ENCODE measurements at regions not wholly inside any gene's neighbourhood (a gene's known extent, or its start where the extent isn't known, plus 50 kb on each side); places are given as distances from the start of the nearest gene placed in this dataset.

GRCh38 chr6:24997905-24998304, 62.1 kb upstream of the RIPOR2 start:
- Histone ChIP-seq H3K4me3 (ENCODE audit: low read length in 2 of 2) (no peak overlapping the region), H3K9ac (ENCODE audit: low read depth in 1 of 2, low read length in 2 of 2) (no peak overlapping the region), H3K4me1 (ENCODE audit: control insufficient read depth in 2 of 2, insufficient read depth in 2 of 2, low read length in 2 of 2) (no peaks in the 10 kb centered on the region), H3K27ac (ENCODE audit: low read depth in 2 of 2, low read length in 2 of 2) (no peak overlapping the region), H3K36me3 (ENCODE audit: control insufficient read depth in 2 of 2, insufficient read depth in 2 of 2, low read length in 2 of 2) (no peaks in the 10 kb centered on the region), H3K9me3 (ENCODE audit: control insufficient read depth in 2 of 2, low read length in 2 of 2) (no peaks in the 10 kb centered on the region), H3K27me3 (ENCODE audit: control insufficient read depth in 2 of 2, insufficient read depth in 2 of 2, low read length in 2 of 2) (no peaks in the 10 kb centered on the region)

DNA sequence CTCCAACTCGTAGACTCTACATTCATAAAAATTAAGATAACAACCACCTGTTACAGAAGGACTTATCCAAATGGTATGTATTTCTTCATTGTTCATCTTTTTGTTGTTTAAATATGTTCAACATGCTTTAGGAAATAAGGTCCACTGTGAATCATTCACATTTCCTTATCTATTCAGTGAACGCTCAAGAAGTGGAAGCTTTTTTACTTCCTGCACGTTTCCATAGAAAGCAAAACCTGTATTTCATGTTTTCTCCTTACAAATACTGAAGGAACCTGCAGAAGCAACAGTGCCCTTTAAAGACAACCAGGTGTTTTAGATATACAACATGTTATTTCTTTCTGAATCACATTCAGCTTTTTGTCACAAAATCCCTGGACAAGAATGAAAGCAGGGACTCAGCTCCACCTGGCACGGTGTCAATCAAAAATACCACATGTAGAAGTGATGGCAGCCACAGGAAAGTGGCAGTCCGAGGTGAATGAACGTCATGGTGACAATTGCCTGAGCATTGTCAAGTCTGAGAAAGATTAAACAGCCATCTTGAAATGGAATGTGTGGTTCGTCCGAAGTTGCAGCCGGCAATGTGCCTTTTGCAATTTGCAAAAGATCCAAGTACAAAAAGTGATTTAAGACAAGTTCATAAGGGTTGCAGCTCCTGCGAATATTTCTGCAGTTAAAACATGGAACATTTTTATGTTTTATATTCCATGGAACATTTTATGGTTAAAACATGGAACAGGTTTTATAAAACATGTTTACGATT, 66.7 kb upstream of the RIPOR2 start:
- no peak overlapping the region for H3K27ac ChIP-seq (ENCODE audit: low read depth in 2 of 2, low read length in 2 of 2)
- H3K4me1 ChIP-seq (ENCODE audit: control insufficient read depth in 2 of 2, insufficient read depth in 2 of 2, low read length in 2 of 2) = peaks cover 4% of the 10 kb centered on the region in 2 donors

GRCh38 chr6:25004357-25004756, 68.6 kb upstream of the RIPOR2 start:
- Histone ChIP-seq H3K27me3 (ENCODE audit: control insufficient read depth in 2 of 2, insufficient read depth in 2 of 2, low read length in 2 of 2) (no peaks in the 10 kb centered on the region), H3K9me3 (ENCODE audit: control insufficient read depth in 2 of 2, low read length in 2 of 2) (no peaks in the 10 kb centered on the region), H3K27ac (ENCODE audit: low read depth in 2 of 2, low read length in 2 of 2) (no peak overlapping the region), H3K9ac (ENCODE audit: low read depth in 1 of 2, low read length in 2 of 2) (no peak overlapping the region), H3K4me1 (ENCODE audit: control insufficient read depth in 2 of 2, insufficient read depth in 2 of 2, low read length in 2 of 2) (peaks cover 4% of the 10 kb centered on the region in 2 donors), H3K4me3 (ENCODE audit: low read length in 2 of 2) (no peak overlapping the region), H3K36me3 (ENCODE audit: control insufficient read depth in 2 of 2, insufficient read depth in 2 of 2, low read length in 2 of 2) (no peaks in the 10 kb centered on the region)

More for the DNA sequence above, 66.7 kb upstream of the RIPOR2 start:
- H3K4me3 ChIP-seq (ENCODE audit: low read length in 2 of 2) = no peak overlapping the region
- H3K36me3 ChIP-seq (ENCODE audit: control insufficient read depth in 2 of 2, insufficient read depth in 2 of 2, low read length in 2 of 2) = no peaks in the 10 kb centered on the region
- H3K9ac ChIP-seq (ENCODE audit: low read depth in 1 of 2, low read length in 2 of 2) = no peak overlapping the region
- H3K27me3 ChIP-seq (ENCODE audit: control insufficient read depth in 2 of 2, insufficient read depth in 2 of 2, low read length in 2 of 2) = no peaks in the 10 kb centered on the region
- no peaks in the 10 kb centered on the region for H3K9me3 ChIP-seq (ENCODE audit: control insufficient read depth in 2 of 2, low read length in 2 of 2)

DNA sequence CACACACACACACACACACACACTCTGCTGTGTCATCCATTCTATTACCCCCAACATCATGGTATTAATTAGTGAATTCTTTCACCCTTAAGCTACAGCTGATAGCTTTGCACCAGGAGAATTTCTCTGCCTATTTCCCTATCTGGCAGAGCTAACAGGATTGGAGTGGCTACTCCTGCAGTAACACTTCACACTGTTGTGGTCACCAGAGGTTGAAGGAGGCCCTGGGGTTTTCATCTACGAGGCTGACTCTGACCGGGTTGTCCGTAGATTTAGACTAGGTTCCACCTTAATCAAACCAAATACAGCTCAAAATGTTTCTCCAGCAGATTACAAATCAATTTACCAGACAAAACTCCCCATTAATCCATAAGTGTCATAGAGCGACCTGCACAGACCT, 69.2 kb upstream of the RIPOR2 start:
- Histone ChIP-seq H3K36me3 (ENCODE audit: control insufficient read depth in 2 of 2, insufficient read depth in 2 of 2, low read length in 2 of 2) (no peaks in the 10 kb centered on the region), H3K27ac (ENCODE audit: low read depth in 2 of 2, low read length in 2 of 2) (no peak overlapping the region), H3K27me3 (ENCODE audit: control insufficient read depth in 2 of 2, insufficient read depth in 2 of 2, low read length in 2 of 2) (no peaks in the 10 kb centered on the region), H3K9ac (ENCODE audit: low read depth in 1 of 2, low read length in 2 of 2) (no peak overlapping the region), H3K4me1 (ENCODE audit: control insufficient read depth in 2 of 2, insufficient read depth in 2 of 2, low read length in 2 of 2) (peaks cover 4% of the 10 kb centered on the region in 2 donors), H3K4me3 (ENCODE audit: low read length in 2 of 2) (no peak overlapping the region), H3K9me3 (ENCODE audit: control insufficient read depth in 2 of 2, low read length in 2 of 2) (no peaks in the 10 kb centered on the region)

- Histone ChIP-seq H3K9ac (ENCODE audit: low read depth in 1 of 2, low read length in 2 of 2) (no peak overlapping the region), H3K27me3 (ENCODE audit: control insufficient read depth in 2 of 2, insufficient read depth in 2 of 2, low read length in 2 of 2) (no peaks in the 10 kb centered on the region), H3K27ac (ENCODE audit: low read depth in 2 of 2, low read length in 2 of 2) (peak overlapping the region in 1 of 2 donors; percentile 13), H3K9me3 (ENCODE audit: control insufficient read depth in 2 of 2, low read length in 2 of 2) (no peaks in the 10 kb centered on the region), H3K36me3 (ENCODE audit: control insufficient read depth in 2 of 2, insufficient read depth in 2 of 2, low read length in 2 of 2) (no peaks in the 10 kb centered on the region), H3K4me3 (ENCODE audit: low read length in 2 of 2) (no peak overlapping the region), H3K4me1 (ENCODE audit: control insufficient read depth in 2 of 2, insufficient read depth in 2 of 2, low read length in 2 of 2) (peaks cover 4% of the 10 kb centered on the region in 2 donors)
Observed at GRCh38 chr6:25006075-25006474, 70.3 kb upstream of the RIPOR2 start.

DNA sequence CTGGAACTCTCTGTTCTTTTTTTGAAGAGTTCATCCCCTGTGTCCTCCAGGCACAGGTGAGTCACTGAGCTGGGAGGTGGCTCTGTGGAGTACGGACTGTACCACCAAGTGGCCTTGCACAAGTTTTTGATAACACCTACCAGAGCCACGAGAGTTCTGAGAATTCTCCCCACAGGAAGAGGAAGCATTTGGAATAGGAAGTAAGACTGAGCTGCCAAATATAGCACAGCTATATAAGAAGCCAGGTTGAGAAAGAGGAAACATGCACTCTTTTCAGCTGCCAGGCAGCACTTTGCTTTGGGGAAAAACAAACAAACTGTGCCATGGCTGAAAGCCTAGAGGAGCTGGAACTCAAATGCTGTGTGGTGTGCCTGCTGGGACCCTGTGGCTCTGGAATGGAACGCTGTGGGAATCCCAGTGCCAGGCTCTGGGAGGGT, 70.8 kb upstream of the RIPOR2 start:
- H3K36me3 ChIP-seq (ENCODE audit: control insufficient read depth in 2 of 2, insufficient read depth in 2 of 2, low read length in 2 of 2) = no peaks in the 10 kb centered on the region
- peak overlapping the region; percentile 59 to 73 for H3K27ac ChIP-seq (ENCODE audit: low read depth in 2 of 2, low read length in 2 of 2)
- H3K9me3 ChIP-seq (ENCODE audit: control insufficient read depth in 2 of 2, low read length in 2 of 2) = no peaks in the 10 kb centered on the region
- peaks cover 4% of the 10 kb centered on the region in 2 donors for H3K4me1 ChIP-seq (ENCODE audit: control insufficient read depth in 2 of 2, insufficient read depth in 2 of 2, low read length in 2 of 2)
- H3K27me3 ChIP-seq (ENCODE audit: control insufficient read depth in 2 of 2, insufficient read depth in 2 of 2, low read length in 2 of 2) = no peaks in the 10 kb centered on the region
- H3K4me3 ChIP-seq (ENCODE audit: low read length in 2 of 2) = peak overlapping the region; percentile 17 to 22
- peak overlapping the region in 1 of 2 donors; percentile 24 for H3K9ac ChIP-seq (ENCODE audit: low read depth in 1 of 2, low read length in 2 of 2)

DNA sequence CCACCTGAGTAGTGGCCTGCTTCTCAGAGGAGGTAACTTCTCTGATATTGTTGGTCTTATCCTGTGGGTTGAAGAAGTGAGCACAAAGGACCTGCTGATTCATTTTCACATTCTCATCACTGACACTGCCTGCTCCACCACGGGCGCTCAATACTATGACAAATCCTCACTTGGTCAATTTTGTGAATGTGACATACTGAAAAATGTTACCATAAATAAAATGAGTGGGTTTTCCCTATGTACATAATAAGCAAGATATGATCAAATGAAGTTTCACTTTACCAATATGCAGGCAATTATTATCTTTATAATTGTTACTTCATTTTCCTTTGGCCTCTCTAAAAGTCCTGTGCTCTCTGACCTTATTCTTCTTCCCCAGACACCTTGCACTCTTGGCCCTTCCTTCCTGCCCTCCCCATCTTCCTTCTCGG, 71.5 kb upstream of the RIPOR2 start:
- H3K9me3 ChIP-seq (ENCODE audit: control insufficient read depth in 2 of 2, low read length in 2 of 2) = no peaks in the 10 kb centered on the region
- H3K4me3 ChIP-seq (ENCODE audit: low read length in 2 of 2) = no peak overlapping the region
- no peaks in the 10 kb centered on the region for H3K27me3 ChIP-seq (ENCODE audit: control insufficient read depth in 2 of 2, insufficient read depth in 2 of 2, low read length in 2 of 2)
- peaks cover 4% of the 10 kb centered on the region in 2 donors for H3K4me1 ChIP-seq (ENCODE audit: control insufficient read depth in 2 of 2, insufficient read depth in 2 of 2, low read length in 2 of 2)
- peak overlapping the region; percentile 59 to 73 for H3K27ac ChIP-seq (ENCODE audit: low read depth in 2 of 2, low read length in 2 of 2)
- no peak overlapping the region for H3K9ac ChIP-seq (ENCODE audit: low read depth in 1 of 2, low read length in 2 of 2)
- no peaks in the 10 kb centered on the region for H3K36me3 ChIP-seq (ENCODE audit: control insufficient read depth in 2 of 2, insufficient read depth in 2 of 2, low read length in 2 of 2)

- no peak overlapping the region for H3K27ac ChIP-seq (ENCODE audit: low read depth in 2 of 2, low read length in 2 of 2)
- H3K9me3 ChIP-seq (ENCODE audit: control insufficient read depth in 2 of 2, low read length in 2 of 2) = no peaks in the 10 kb centered on the region
- H3K4me3 ChIP-seq (ENCODE audit: low read length in 2 of 2) = no peak overlapping the region
- H3K9ac ChIP-seq (ENCODE audit: low read depth in 1 of 2, low read length in 2 of 2) = no peak overlapping the region
- H3K27me3 ChIP-seq (ENCODE audit: control insufficient read depth in 2 of 2, insufficient read depth in 2 of 2, low read length in 2 of 2) = no peaks in the 10 kb centered on the region
- peaks cover 4% of the 10 kb centered on the region in 2 donors for H3K4me1 ChIP-seq (ENCODE audit: control insufficient read depth in 2 of 2, insufficient read depth in 2 of 2, low read length in 2 of 2)
- H3K36me3 ChIP-seq (ENCODE audit: control insufficient read depth in 2 of 2, insufficient read depth in 2 of 2, low read length in 2 of 2) = no peaks in the 10 kb centered on the region
Observed at GRCh38 chr6:25008707-25009392, 73.1 kb upstream of the RIPOR2 start.

GRCh38 chr6:25009393-25009710, 73.6 kb upstream of the RIPOR2 start:
- Histone ChIP-seq H3K4me1 (ENCODE audit: control insufficient read depth in 2 of 2, insufficient read depth in 2 of 2, low read length in 2 of 2) (peaks cover 4% of the 10 kb centered on the region in 2 donors), H3K27me3 (ENCODE audit: control insufficient read depth in 2 of 2, insufficient read depth in 2 of 2, low read length in 2 of 2) (no peaks in the 10 kb centered on the region), H3K36me3 (ENCODE audit: control insufficient read depth in 2 of 2, insufficient read depth in 2 of 2, low read length in 2 of 2) (no peaks in the 10 kb centered on the region), H3K4me3 (ENCODE audit: low read length in 2 of 2) (no peak overlapping the region), H3K9ac (ENCODE audit: low read depth in 1 of 2, low read length in 2 of 2) (no peak overlapping the region), H3K9me3 (ENCODE audit: control insufficient read depth in 2 of 2, low read length in 2 of 2) (no peaks in the 10 kb centered on the region), H3K27ac (ENCODE audit: low read depth in 2 of 2, low read length in 2 of 2) (no peak overlapping the region)

DNA sequence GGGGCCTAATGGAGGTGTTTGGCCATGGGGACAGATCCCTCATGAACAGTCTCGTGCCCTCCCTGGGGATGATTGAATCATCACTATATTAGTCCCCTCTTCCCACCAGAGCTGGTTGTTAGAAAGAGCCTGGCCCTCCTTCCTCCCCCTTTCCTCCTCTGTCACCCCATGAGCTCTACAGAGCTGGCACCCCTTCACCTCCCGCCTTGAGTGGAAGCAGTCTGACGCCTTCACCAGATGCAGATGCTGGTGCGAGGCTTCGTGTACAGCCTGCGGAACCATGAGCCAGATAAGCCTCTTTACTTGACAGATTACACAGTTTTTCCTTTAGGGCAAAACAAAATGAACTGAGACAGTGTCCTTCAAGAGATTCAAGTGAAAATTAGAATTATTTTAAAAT, 74.4 kb upstream of the RIPOR2 start:
- no peaks in the 10 kb centered on the region for H3K27me3 ChIP-seq (ENCODE audit: control insufficient read depth in 2 of 2, insufficient read depth in 2 of 2, low read length in 2 of 2)

More for the DNA sequence above, 74.4 kb upstream of the RIPOR2 start:
- no peak overlapping the region for H3K27ac ChIP-seq (ENCODE audit: low read depth in 2 of 2, low read length in 2 of 2)
- peaks cover 4% of the 10 kb centered on the region in 2 donors for H3K4me1 ChIP-seq (ENCODE audit: control insufficient read depth in 2 of 2, insufficient read depth in 2 of 2, low read length in 2 of 2)
- no peak overlapping the region for H3K9ac ChIP-seq (ENCODE audit: low read depth in 1 of 2, low read length in 2 of 2)
- no peak overlapping the region for H3K4me3 ChIP-seq (ENCODE audit: low read length in 2 of 2)
- no peaks in the 10 kb centered on the region for H3K9me3 ChIP-seq (ENCODE audit: control insufficient read depth in 2 of 2, low read length in 2 of 2)
- no peaks in the 10 kb centered on the region for H3K36me3 ChIP-seq (ENCODE audit: control insufficient read depth in 2 of 2, insufficient read depth in 2 of 2, low read length in 2 of 2)

Measured in mucosa of rectum (tissue), 2 donors.